GM12878 (cell line): ENCODE measurements at regions not wholly inside any gene's neighbourhood (a gene's known extent, or its start where the extent isn't known, plus 50 kb on each side); places are given as distances from the start of the nearest gene placed in this dataset.

Source experiments
- ATAC-seq: fragments of 200-7000 bp; cut with Tn5 transposase; 3 replicates; pipeline ENCODE4 v1.9.1; 2020; ENCODE audit warnings: mild to moderate bottlenecking, moderate library complexity
- BruUV-seq: library from RNA; stranded (reverse); fragments of 400-500 nt; replicated peaks from 2 replicates; lab custom pipeline; 2021; lab: Mats Ljungman, UMichigan
- CTCF ChIA-PET: fragments of 300-600 bp; sonication (Branson Sonifier 250); formaldehyde crosslinking; extraction: SDS; loops from one replicate; lab custom pipeline; 2021; ENCODE audit warnings: inconsistent platforms; lab: Yijun Ruan, JAX
- POLR2A ChIA-PET: fragments of 350-600 bp; formaldehyde crosslinking; extraction: SDS; loops from one replicate; lab custom pipeline; 2021; ENCODE audit warnings: inconsistent platforms; lab: Charles Lee
- RAD21 ChIA-PET: fragments of 300-600 bp; sonication (Branson Sonifier 250); formaldehyde crosslinking; loops from one replicate; lab custom pipeline; 2023; ENCODE audit warnings: antibody characterized with exemption; ENCODE audit not compliant: unreplicated experiment; lab: Charles Lee
- SMC1A ChIA-PET: fragments of 300-600 bp; sonication (Branson Sonifier 250); formaldehyde crosslinking; loops from one replicate; lab custom pipeline; 2023; ENCODE audit not compliant: unreplicated experiment, uncharacterized antibody; lab: Charles Lee
- DNase-seq: peaks from one replicate; pipeline ENCODE4 v3.0.0-alpha.2; 2011; ENCODE audit warnings: low read depth, low spot score
- FAIRE-seq: peaks from 3 replicates; lab custom pipeline; 2011; peaks lifted over from hg19 to GRCh38; lab: Jason Lieb, UNC
- H2AFZ ChIP-seq: 2 replicates; pipeline ENCODE4 v1.6.0; 2011; ENCODE audit warnings: low read depth, low read length, control low read depth; ENCODE audit not compliant: control insufficient read depth
- H3K27ac ChIP-seq: 2 replicates; pipeline ENCODE4 v1.5.1; 2011; ENCODE audit warnings: control low read depth; ENCODE audit not compliant: control insufficient read depth, insufficient read depth
- H3K27me3 ChIP-seq, 2 experiments: replicated peaks in 1 of 2; 2 replicates each; pipeline versions ENCODE4 v1.6.0 to v1.6.1; 2011; ENCODE audit warnings: low read length in 1 of 2; ENCODE audit not compliant: control insufficient read depth in 2 of 2, insufficient read depth in 2 of 2
- H3K36me3 ChIP-seq, 2 experiments: 2 replicates each; pipeline ENCODE4 v1.5.1; 2011; ENCODE audit warnings: low read length in 1 of 2; ENCODE audit not compliant: control insufficient read depth in 2 of 2, insufficient read depth in 2 of 2
- H3K4me1 ChIP-seq: 2 replicates; pipeline ENCODE4 v1.6.1; 2011; ENCODE audit warnings: mild to moderate bottlenecking, low read length, moderate library complexity, mixed read lengths; ENCODE audit not compliant: control insufficient read depth, insufficient read depth
- H3K4me2 ChIP-seq: 2 replicates; pipeline ENCODE4 v1.6.0; 2011; ENCODE audit warnings: control low read depth; ENCODE audit not compliant: control insufficient read depth, insufficient read depth
- H3K4me3 ChIP-seq: fragments of 200-600 bp; sonication (generic); 2 replicates; pipeline ENCODE4 v1.5.1; 2016
- H3K79me2 ChIP-seq: 2 replicates; pipeline ENCODE4 v1.6.0; 2011; ENCODE audit warnings: low read length; ENCODE audit not compliant: control insufficient read depth, insufficient read depth
- H3K9ac ChIP-seq: 2 replicates; pipeline ENCODE4 v1.8.0; 2011; ENCODE audit warnings: low read length, control low read depth, mixed read lengths; ENCODE audit not compliant: control insufficient read depth, insufficient read depth
- H3K9me3 ChIP-seq: replicated peaks from 3 replicates; pipeline ENCODE4 v1.5.1; 2011; ENCODE audit warnings: mild to moderate bottlenecking, low read length; ENCODE audit not compliant: control insufficient read depth, insufficient read depth
- H4K20me1 ChIP-seq: 2 replicates; pipeline ENCODE4 v1.6.0; 2011; ENCODE audit not compliant: control insufficient read depth, insufficient read depth
- BMI1 ChIP-seq: fragments of 450-650 bp; IDR thresholded peaks from 2 replicates; pipeline ENCODE4 v1.6.1; 2016; ENCODE audit warnings: mild to moderate bottlenecking, moderate library complexity, borderline replicate concordance
- ETV6 ChIP-seq, 2 experiments: fragments of 450-650 bp in 1 of 2; IDR thresholded peaks in 1 of 2; conservative IDR thresholded peaks in 1 of 2; 2 replicates each; pipeline ENCODE4 v1.6.1; 2014; ENCODE audit warnings: antibody characterized with exemption in 1 of 2, borderline replicate concordance in 1 of 2, low read depth in 1 of 2, mild to moderate bottlenecking in 1 of 2, moderate library complexity in 1 of 2
- GABPA ChIP-seq: IDR thresholded peaks from 2 replicates; pipeline ENCODE4 v1.6.1; 2014; ENCODE audit warnings: antibody characterized with exemption, low read depth, mild to moderate bottlenecking, inconsistent platforms
- HCFC1 ChIP-seq: fragments of 150-350 bp; IDR thresholded peaks from 2 replicates; pipeline ENCODE4 v1.6.1; 2014; ENCODE audit warnings: low read length
- KLF5 ChIP-seq: fragments of 450-650 bp; IDR thresholded peaks from 2 replicates; pipeline ENCODE4 v1.6.1; 2014; ENCODE audit warnings: mild to moderate bottlenecking; ENCODE audit not compliant: partially characterized antibody
- MTA2 ChIP-seq: fragments of 450-650 bp; IDR thresholded peaks from 2 replicates; pipeline ENCODE4 v1.6.1; 2016; ENCODE audit warnings: low read depth, mild to moderate bottlenecking, moderate library complexity
- NFYB ChIP-seq: IDR thresholded peaks from 2 replicates; pipeline ENCODE4 v1.6.1; 2011; ENCODE audit warnings: low read depth, mild to moderate bottlenecking, low read length, improper control_type of control experiment, moderate library complexity; ENCODE audit not compliant: insufficient read depth
- POLR2A ChIP-seq: IDR thresholded peaks from 2 replicates; pipeline ENCODE4 v1.6.1; 2011; ENCODE audit warnings: low read depth, mild to moderate bottlenecking, low read length
- RUNX3 ChIP-seq: IDR thresholded peaks from 2 replicates; pipeline ENCODE4 v1.6.1; 2012; ENCODE audit warnings: low read length, inconsistent platforms
- SMAD5 ChIP-seq: IDR thresholded peaks from 2 replicates; pipeline ENCODE4 v1.6.1; 2016; ENCODE audit warnings: antibody characterized with exemption, low read depth
- SP1 ChIP-seq: IDR thresholded peaks from one replicate; pipeline ENCODE4 v1.6.1; 2011; ENCODE audit warnings: low read depth, low read length
- TARDBP ChIP-seq: IDR thresholded peaks from 2 replicates; pipeline ENCODE4 v1.6.1; 2016; ENCODE audit warnings: borderline replicate concordance
- TCF7 ChIP-seq: IDR thresholded peaks from 2 replicates; pipeline ENCODE4 v1.6.1; 2014; ENCODE audit warnings: antibody characterized with exemption, borderline replicate concordance
- in situ Hi-C: fragments of 300-500 bp; cut with MboI; formaldehyde crosslinking; loops from 9 replicates; pipeline ENCODE4 v1.14.3; 2018; ENCODE audit warnings: mixed read lengths
- intact Hi-C: fragments of 100-400 bp; cut with micrococcal nuclease; formaldehyde crosslinking; loops from one replicate; pipeline ENCODE4 v1.14.2; 2022; ENCODE audit not compliant: unreplicated experiment
- TF ChIP-seq, protein P1 (sequence below): fragments of 450-650 bp; IDR thresholded peaks from 2 replicates; pipeline ENCODE4 v1.6.1; 2017; ENCODE audit warnings: low read depth, mild to moderate bottlenecking, moderate library complexity
- TF ChIP-seq, protein P2 (sequence below), 3 experiments: IDR thresholded peaks in 2 of 3; conservative IDR thresholded peaks in 1 of 3; 2 replicates each; pipeline ENCODE4 v1.5.1; 2011; ENCODE audit warnings: low read depth in 3 of 3, low read length in 3 of 3, mild to moderate bottlenecking in 3 of 3, control low read depth in 2 of 3, moderate library complexity in 2 of 3, inconsistent platforms in 1 of 3, mixed read lengths in 1 of 3; ENCODE audit not compliant: control insufficient read depth in 2 of 3, insufficient read depth in 1 of 3; ENCODE audit errors: extremely low read depth in 1 of 3

DNA sequence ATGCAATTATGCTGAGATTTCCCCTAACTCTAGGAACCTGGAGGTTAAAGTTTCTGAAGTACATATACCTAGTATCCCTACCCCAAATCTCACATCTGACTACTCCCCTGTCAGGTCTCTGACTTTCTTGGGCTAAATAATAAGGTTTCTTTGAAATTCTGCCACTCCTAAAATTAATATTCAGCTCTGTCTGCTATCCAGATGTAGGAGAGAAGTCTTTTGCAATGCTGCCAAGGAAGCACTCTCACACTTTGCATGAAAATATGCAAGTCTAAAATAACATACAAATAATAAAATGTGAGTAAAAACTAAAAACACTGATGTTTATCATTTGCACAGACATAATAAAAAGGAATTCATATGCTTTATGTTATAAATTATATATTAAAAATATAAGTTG is 196.9 kb upstream of the LRFN5 start:
- no peaks in the 10 kb centered on the region for H3K4me1 ChIP-seq
- ChIA-PET CTCF (interaction anchor here (1.1 kb wide), 1 partner anchor 9 kb away, joined by 3 read pairs; no protein-coding TSS in a partner anchor), SMC1A (no interaction called here), RAD21 (no interaction called here), POLR2A (no interaction called here)
- no peaks in the 10 kb centered on the region for H3K79me2 ChIP-seq
- H3K4me3 ChIP-seq: no peak overlapping the region
- ATAC-seq (no peak), DNase-seq (no peak), FAIRE-seq (no peak)
- no peak overlapping the region for H3K4me2 ChIP-seq
- no peaks in the 10 kb centered on the region for H3K27me3 ChIP-seq
- in situ Hi-C loops: no loop called here
- no peak overlapping the region for H3K9ac ChIP-seq
- TF ChIP-seq RUNX3 (no peak), ETV6 (conservative IDR thresholded peaks at IDR 0.05 in 1 of 2, IDR thresholded peaks at IDR 0.05 in 1 of 2; ENCODE audit: borderline replicate concordance in 1 of 2, low read depth in 1 of 2) (no peak), BMI1 (no peak), SMAD5 (no peak), HCFC1 (no peak), SP1 (no peak), POLR2A (no peak), KLF5 (no peak), NFYB (no peak), MTA2 (no peak), TCF7 (no peak), GABPA (no peak), TARDBP (no peak)
- TF ChIP-seq, protein P1, sequence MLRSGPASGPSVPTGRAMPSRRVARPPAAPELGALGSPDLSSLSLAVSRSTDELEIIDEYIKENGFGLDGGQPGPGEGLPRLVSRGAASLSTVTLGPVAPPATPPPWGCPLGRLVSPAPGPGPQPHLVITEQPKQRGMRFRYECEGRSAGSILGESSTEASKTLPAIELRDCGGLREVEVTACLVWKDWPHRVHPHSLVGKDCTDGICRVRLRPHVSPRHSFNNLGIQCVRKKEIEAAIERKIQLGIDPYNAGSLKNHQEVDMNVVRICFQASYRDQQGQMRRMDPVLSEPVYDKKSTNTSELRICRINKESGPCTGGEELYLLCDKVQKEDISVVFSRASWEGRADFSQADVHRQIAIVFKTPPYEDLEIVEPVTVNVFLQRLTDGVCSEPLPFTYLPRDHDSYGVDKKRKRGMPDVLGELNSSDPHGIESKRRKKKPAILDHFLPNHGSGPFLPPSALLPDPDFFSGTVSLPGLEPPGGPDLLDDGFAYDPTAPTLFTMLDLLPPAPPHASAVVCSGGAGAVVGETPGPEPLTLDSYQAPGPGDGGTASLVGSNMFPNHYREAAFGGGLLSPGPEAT: no peak
- TF ChIP-seq, protein P2, sequence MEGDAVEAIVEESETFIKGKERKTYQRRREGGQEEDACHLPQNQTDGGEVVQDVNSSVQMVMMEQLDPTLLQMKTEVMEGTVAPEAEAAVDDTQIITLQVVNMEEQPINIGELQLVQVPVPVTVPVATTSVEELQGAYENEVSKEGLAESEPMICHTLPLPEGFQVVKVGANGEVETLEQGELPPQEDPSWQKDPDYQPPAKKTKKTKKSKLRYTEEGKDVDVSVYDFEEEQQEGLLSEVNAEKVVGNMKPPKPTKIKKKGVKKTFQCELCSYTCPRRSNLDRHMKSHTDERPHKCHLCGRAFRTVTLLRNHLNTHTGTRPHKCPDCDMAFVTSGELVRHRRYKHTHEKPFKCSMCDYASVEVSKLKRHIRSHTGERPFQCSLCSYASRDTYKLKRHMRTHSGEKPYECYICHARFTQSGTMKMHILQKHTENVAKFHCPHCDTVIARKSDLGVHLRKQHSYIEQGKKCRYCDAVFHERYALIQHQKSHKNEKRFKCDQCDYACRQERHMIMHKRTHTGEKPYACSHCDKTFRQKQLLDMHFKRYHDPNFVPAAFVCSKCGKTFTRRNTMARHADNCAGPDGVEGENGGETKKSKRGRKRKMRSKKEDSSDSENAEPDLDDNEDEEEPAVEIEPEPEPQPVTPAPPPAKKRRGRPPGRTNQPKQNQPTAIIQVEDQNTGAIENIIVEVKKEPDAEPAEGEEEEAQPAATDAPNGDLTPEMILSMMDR (IDR thresholded peaks at IDR 0.05 in 2 of 3, conservative IDR thresholded peaks at IDR 0.05 in 1 of 3; ENCODE audit: control insufficient read depth in 2 of 3, extremely low read depth in 1 of 3, insufficient read depth in 1 of 3, low read depth in 3 of 3, low read length in 3 of 3): no peak
- intact Hi-C loops: no loop called here
- H3K9me3 ChIP-seq: no peaks in the 10 kb centered on the region
- H2AFZ ChIP-seq: no peak overlapping the region
- no peaks in the 10 kb centered on the region for H4K20me1 ChIP-seq
- H3K27ac ChIP-seq: no peak overlapping the region
- BruUV-seq: no TSS peak
- no peaks in the 10 kb centered on the region for H3K36me3 ChIP-seq
